GM12872 (cell line): ENCODE measurements at regions not wholly inside any gene's neighbourhood (a gene's known extent, or its start where the extent isn't known, plus 50 kb on each side); places are given as distances from the start of the nearest gene placed in this dataset.

Experiments used
- CTCF ChIP-seq: IDR thresholded peaks from 3 replicates; pipeline ENCODE4 v1.5.1; 2011; ENCODE audit warnings: low read depth, mild to moderate bottlenecking, low read length, moderate library complexity; ENCODE audit not compliant: insufficient read depth

DNA sequence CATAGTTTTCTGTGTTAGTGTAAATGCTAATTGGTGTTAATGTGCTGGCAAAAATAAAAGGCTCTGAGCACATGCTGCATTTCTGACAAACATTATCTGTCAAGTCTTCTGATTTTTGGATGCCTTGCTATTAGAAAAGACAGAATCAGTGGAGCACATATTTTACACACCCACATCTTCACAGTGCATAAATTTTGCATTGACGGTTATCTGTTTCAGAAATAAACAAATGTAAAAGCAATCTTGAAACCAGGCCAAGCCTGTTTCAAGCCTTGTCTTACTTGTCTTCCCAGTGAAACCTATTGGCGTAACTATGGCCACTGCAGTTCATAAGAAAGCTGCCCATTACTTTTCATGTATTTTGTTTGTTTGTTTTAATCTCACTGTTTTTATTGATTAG, 333.7 kb upstream of the CDH19 start:
- TF ChIP-seq CTCF: no peak

GRCh38 chr18:66931010-66931409, 327.1 kb upstream of the CDH19 start:
- no peak for TF ChIP-seq CTCF

- TF ChIP-seq CTCF: no peak
Observed at GRCh38 chr18:66916834-66917233, 312.9 kb upstream of the CDH19 start.

- TF ChIP-seq CTCF: no peak
Observed at GRCh38 chr18:66900837-66901236, 296.9 kb upstream of the CDH19 start.

GRCh38 chr18:66895631-66896030, 291.7 kb upstream of the CDH19 start:
- no peak for TF ChIP-seq CTCF

- TF ChIP-seq CTCF: no peak
Observed at GRCh38 chr18:66894851-66895250, 291.0 kb upstream of the CDH19 start.

DNA sequence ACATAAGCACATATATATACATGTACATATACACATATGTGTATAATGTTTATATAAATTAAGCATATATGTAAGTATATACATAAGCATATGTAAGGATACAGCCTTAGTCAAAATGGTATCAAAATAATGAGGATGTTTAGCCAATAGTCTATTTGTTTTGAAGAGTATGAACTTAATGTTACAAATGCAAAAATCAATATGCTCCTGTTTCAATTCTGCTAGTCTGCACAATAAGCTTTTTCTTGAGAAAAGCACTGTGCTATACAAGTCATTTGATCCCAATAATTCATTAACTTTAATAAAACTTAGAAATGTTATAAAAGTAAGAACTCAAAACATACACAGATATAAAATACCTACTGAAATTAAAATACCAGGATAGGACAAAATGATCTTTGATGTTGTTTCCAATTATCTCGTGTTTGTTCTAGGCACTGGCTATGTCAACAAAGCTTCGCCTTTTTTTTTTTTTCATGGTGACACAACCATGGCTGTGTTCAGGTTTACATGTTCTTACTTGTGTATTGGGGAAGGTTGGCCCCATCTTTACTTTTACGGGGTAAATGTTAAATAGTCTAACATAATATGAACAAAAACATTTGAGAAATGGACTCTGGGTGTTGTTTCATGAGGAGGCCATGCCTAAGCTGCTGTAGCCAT, 271.1 kb upstream of the CDH19 start:
- no peak for TF ChIP-seq CTCF
